Left lung (tissue), 4 donors: ENCODE measurements at regions not wholly inside any gene's neighbourhood (a gene's known extent, or its start where the extent isn't known, plus 50 kb on each side); places are given as distances from the start of the nearest gene placed in this dataset.

ENCODE experiments used
- ATAC-seq: fragments of 200-7000 bp; cut with Tn5 transposase; one replicate; pipeline ENCODE4 v1.9.1; 2020; ENCODE audit warnings: moderate library complexity
- DNase-seq, 4 donors: peaks; one replicate each; pipeline ENCODE4 v3.0.0-alpha.2; 2013 to 2020
- H3K27ac ChIP-seq, 2 donors: fragments of 200-600 bp; sonication (generic) in 1 of 2; one replicate each; pipeline versions ENCODE4 v1.5.0 to v1.8.0; 2020 to 2021
- H3K27me3 ChIP-seq, 2 donors: fragments of 200-600 bp; sonication (generic) in 1 of 2; one replicate each; pipeline versions ENCODE4 v1.5.0 to v1.8.0; 2020 to 2021
- H3K36me3 ChIP-seq, 2 donors: fragments of 200-600 bp; sonication (generic) in 1 of 2; one replicate each; pipeline versions ENCODE4 v1.5.0 to v1.8.0; 2020 to 2021
- H3K4me1 ChIP-seq, 2 donors: fragments of 200-600 bp; one replicate each; pipeline ENCODE4 v1.8.0; 2021
- H3K4me3 ChIP-seq, 2 donors: fragments of 200-600 bp; sonication (generic) in 1 of 2; one replicate each; pipeline versions ENCODE4 v1.5.0 to v1.8.0; 2020 to 2021; ENCODE audit warnings: mild to moderate bottlenecking in 1 of 2
- H3K9me3 ChIP-seq, 2 donors: fragments of 200-600 bp; sonication (generic) in 1 of 2; one replicate each; pipeline versions ENCODE4 v1.5.0 to v1.8.0; 2020 to 2021
- CTCF ChIP-seq, 2 donors: fragments of 200-600 bp; sonication (generic) in 1 of 2; IDR thresholded peaks; one replicate each; pipeline versions ENCODE4 v1.5.0 to v1.8.0; 2021; ENCODE audit warnings: antibody characterized with exemption in 2 of 2
- intact Hi-C, 2 donors: fragments of 100-400 bp; cut with DNase I; formaldehyde crosslinking; loops; one replicate each; pipeline versions ENCODE4 v1.11.2 to v1.14.2; 2022
- donor health status: DM: no; HTN: yes; CAD: no.
- donor health status: DM: no; HTN: no; CAD: no.

- TF ChIP-seq CTCF (IDR thresholded peaks at IDR 0.05): no peak
- H3K36me3 ChIP-seq: no peaks in the 10 kb centered on the region
- no peak for DNase-seq
- no peak for ATAC-seq
- intact Hi-C loops: no loop called here
- no peak overlapping the region for H3K27ac ChIP-seq
- H3K4me3 ChIP-seq: no peak overlapping the region
- H3K27me3 ChIP-seq: no peaks in the 10 kb centered on the region
- no peaks in the 10 kb centered on the region for H3K4me1 ChIP-seq
- H3K9me3 ChIP-seq: no peaks in the 10 kb centered on the region
These were observed 138.3 kb upstream of the PUDP start for GRCh38 chrX:7286168-7286837.

GRCh38 chrX:7285765-7286164 is 137.8 kb upstream of the PUDP start:
- Histone ChIP-seq H3K9me3 (no peaks in the 10 kb centered on the region), H3K4me1 (no peaks in the 10 kb centered on the region), H3K36me3 (no peaks in the 10 kb centered on the region), H3K4me3 (no peak overlapping the region), H3K27me3 (no peaks in the 10 kb centered on the region), H3K27ac (no peak overlapping the region)
- ATAC-seq (no peak), DNase-seq (no peak)
- intact Hi-C loops: no loop called here
- TF ChIP-seq CTCF (IDR thresholded peaks at IDR 0.05): no peak

- ATAC-seq (no peak), DNase-seq (no peak)
- Histone ChIP-seq H3K9me3 (no peaks in the 10 kb centered on the region), H3K4me1 (no peaks in the 10 kb centered on the region), H3K36me3 (no peaks in the 10 kb centered on the region), H3K4me3 (no peak overlapping the region), H3K27ac (no peak overlapping the region), H3K27me3 (no peaks in the 10 kb centered on the region)
- TF ChIP-seq CTCF (IDR thresholded peaks at IDR 0.05): no peak
- intact Hi-C loops: no loop called here
These were observed 135.8 kb upstream of the PUDP start for GRCh38 chrX:7283741-7284140.

- no peaks in the 10 kb centered on the region for H3K9me3 ChIP-seq
- no peak for ATAC-seq
These were observed 132.6 kb upstream of the PUDP start for GRCh38 chrX:7280520-7280919.

GRCh38 chrX:7272346-7272745 is 124.4 kb upstream of the PUDP start:
- Histone ChIP-seq H3K9me3 (no peaks in the 10 kb centered on the region), H3K27ac (no peak overlapping the region), H3K36me3 (no peaks in the 10 kb centered on the region), H3K27me3 (no peaks in the 10 kb centered on the region), H3K4me1 (peaks cover 0 to 10% of the 10 kb centered on the region in 2 donors), H3K4me3 (no peak overlapping the region)
- no peak for ATAC-seq
- TF ChIP-seq CTCF (IDR thresholded peaks at IDR 0.05): no peak
- intact Hi-C loops: no loop called here
- DNase-seq: no peak

More at GRCh38 chrX:7280520-7280919, 132.6 kb upstream of the PUDP start:
- Histone ChIP-seq H3K4me3 (no peak overlapping the region), H3K27me3 (no peaks in the 10 kb centered on the region), H3K36me3 (no peaks in the 10 kb centered on the region), H3K4me1 (no peaks in the 10 kb centered on the region), H3K27ac (no peak overlapping the region)
- intact Hi-C loops: no loop called here
- DNase-seq: no peak
- TF ChIP-seq CTCF (IDR thresholded peaks at IDR 0.05): no peak
